NT2/D1 (cell line): ENCODE measurements at regions not wholly inside any gene's neighbourhood (a gene's known extent, or its start where the extent isn't known, plus 50 kb on each side); places are given as distances from the start of the nearest gene placed in this dataset.
"Not testable (repeated sequence)": the region's sequence is repeated elsewhere in the genome, so short reads cannot be mapped to it uniquely, and the experiment has no call there.

Experiments
- YY1 ChIP-seq: IDR thresholded peaks from 2 replicates; pipeline ENCODE4 v1.6.1; 2011; ENCODE audit not compliant: insufficient read length, insufficient read depth
- ZNF274 ChIP-seq: IDR thresholded peaks from 2 replicates; pipeline ENCODE4 v1.6.1; 2011; ENCODE audit warnings: mild to moderate bottlenecking, low read depth, low read length

GRCh38 chr14:101090478-101090877 is 187.0 kb upstream of the RTL1 start:
- not testable (repeated sequence) for TF ChIP-seq YY1, ZNF274
